K562 (cell line): ENCODE measurements at regions not wholly inside any gene's neighbourhood (a gene's known extent, or its start where the extent isn't known, plus 50 kb on each side); places are given as distances from the start of the nearest gene placed in this dataset.

Source experiments
- ATAC-seq: fragments of 200-7000 bp; cut with Tn5 transposase; 3 replicates; pipeline ENCODE4 v1.9.1; 2020; ENCODE audit warnings: moderate library complexity
- BruUV-seq: library from RNA; stranded (reverse); fragments of 400-500 nt; replicated peaks from 2 replicates; lab custom pipeline; 2021; lab: Mats Ljungman, UMichigan
- CTCF ChIA-PET: fragments of 300-600 bp; formaldehyde crosslinking; extraction: SDS; loops from one replicate; lab custom pipeline; 2021; ENCODE audit warnings: low intra/inter-chr PET ratio; lab: Yijun Ruan, JAX
- POLR2A ChIA-PET: fragments of 300-600, 350-650 bp; sonication (Branson Sonifier 250); formaldehyde crosslinking; extraction: SDS; loops from one replicate; lab custom pipeline; 2021; ENCODE audit warnings: antibody characterized with exemption, inconsistent platforms; lab: Yijun Ruan, JAX
- DNase-seq, 4 experiments: peaks; one replicate each; pipeline versions ENCODE4 v3.0.0 to v3.0.0-alpha.2; 2011 to 2018; ENCODE audit warnings: low spot score in 3 of 4, mixed read lengths in 3 of 4; ENCODE audit errors: extremely low read depth in 1 of 4
- FAIRE-seq: peaks from 2 replicates; lab custom pipeline; 2011; peaks lifted over from hg19 to GRCh38; lab: Jason Lieb, UNC
- H2AFZ ChIP-seq: 2 replicates; pipeline ENCODE4 v1.6.0; 2011; ENCODE audit warnings: low read depth, low read length, control low read depth, inconsistent platforms
- H3K27ac ChIP-seq: fragments of 200-600 bp; 3 replicates; pipeline ENCODE4 v1.8.0; 2011; ENCODE audit warnings: low read depth, mild to moderate bottlenecking, control low read depth, inconsistent platforms, low read length, moderate library complexity, mixed read lengths; ENCODE audit errors: extremely low read depth
- H3K27me3 ChIP-seq, 2 experiments: fragments of 300-600 bp in 1 of 2; 2 replicates in 1 of 2; 3 replicates in 1 of 2; pipeline versions ENCODE4 v1.6.0 to v1.8.0; 2011; ENCODE audit warnings: inconsistent platforms in 2 of 2, low read length in 2 of 2, mild to moderate bottlenecking in 1 of 2, mixed read lengths in 1 of 2, moderate library complexity in 1 of 2; ENCODE audit not compliant: control insufficient read depth in 2 of 2, insufficient read depth in 2 of 2
- H3K36me3 ChIP-seq: fragments of 300-600 bp; 3 replicates; pipeline ENCODE4 v1.8.0; 2011; ENCODE audit warnings: mild to moderate bottlenecking, low read length, inconsistent platforms; ENCODE audit not compliant: control insufficient read depth, insufficient read depth
- H3K4me1 ChIP-seq, 2 experiments: fragments of 200-600 bp in 1 of 2; replicated peaks in 1 of 2; 2 replicates in 1 of 2; 3 replicates in 1 of 2; pipeline versions ENCODE4 v1.5.1 to v1.8.0; 2011; ENCODE audit warnings: inconsistent platforms in 2 of 2, low read length in 2 of 2, mild to moderate bottlenecking in 1 of 2, mixed read lengths in 1 of 2, moderate library complexity in 1 of 2; ENCODE audit not compliant: control insufficient read depth in 2 of 2, insufficient read depth in 2 of 2
- H3K4me2 ChIP-seq: 2 replicates; pipeline ENCODE4 v1.6.1; 2011; ENCODE audit warnings: low read length, control low read depth, inconsistent platforms, mixed read lengths; ENCODE audit not compliant: insufficient read depth
- H3K4me3 ChIP-seq: fragments of 200-600 bp; sonication (generic), shearing (Covaris generic); 2 replicates; pipeline ENCODE4 v1.5.1; 2016; ENCODE audit warnings: control low read depth, inconsistent platforms
- H3K79me2 ChIP-seq: fragments of 200-600 bp; 3 replicates; pipeline ENCODE4 v1.8.0; 2011; ENCODE audit warnings: low read length, inconsistent platforms; ENCODE audit not compliant: control insufficient read depth, insufficient read depth
- H3K9ac ChIP-seq, 2 experiments: 2 replicates each; pipeline versions ENCODE4 v1.6.0 to v1.6.1; 2011; ENCODE audit warnings: low read depth in 2 of 2, low read length in 2 of 2, control low read depth in 1 of 2, inconsistent platforms in 1 of 2, mild to moderate bottlenecking in 1 of 2, mixed read lengths in 1 of 2; ENCODE audit not compliant: insufficient read depth in 1 of 2
- H3K9me1 ChIP-seq: one replicate; pipeline ENCODE4 v1.6.0; 2011; ENCODE audit warnings: inconsistent platforms, mild to moderate bottlenecking, low read length, moderate library complexity; ENCODE audit not compliant: control insufficient read depth, insufficient read depth
- H3K9me3 ChIP-seq: replicated peaks from 2 replicates; pipeline ENCODE4 v1.5.1; 2011; ENCODE audit warnings: low read depth, low read length, inconsistent platforms; ENCODE audit not compliant: control insufficient read depth, insufficient read depth
- H4K20me1 ChIP-seq: replicated peaks from 2 replicates; pipeline ENCODE4 v1.6.1; 2011; ENCODE audit warnings: low read length, inconsistent platforms, mixed read lengths; ENCODE audit not compliant: control insufficient read depth, insufficient read depth
- CBX5 ChIP-seq: IDR thresholded peaks from 2 replicates; pipeline ENCODE4 v1.6.1; 2014; ENCODE audit warnings: low read depth, borderline replicate concordance
- CC2D1A ChIP-seq: fragments of 450-650 bp; IDR thresholded peaks from 2 replicates; pipeline ENCODE4 v1.6.1; 2017; ENCODE audit warnings: mild to moderate bottlenecking
- KDM5B ChIP-seq: fragments of 200-600 bp; sonication (generic); IDR thresholded peaks from 2 replicates; pipeline ENCODE4 v1.6.1; 2012; ENCODE audit warnings: low read depth, mild to moderate bottlenecking, moderate library complexity, low read length, control low read depth, inconsistent platforms; ENCODE audit not compliant: insufficient replicate concordance
- NFATC3 ChIP-seq: fragments of 450-650 bp; IDR thresholded peaks from 2 replicates; pipeline ENCODE4 v1.6.1; 2017; ENCODE audit warnings: mild to moderate bottlenecking
- NR0B1 ChIP-seq: fragments of 450-650 bp; IDR thresholded peaks from one replicate; pipeline ENCODE4 v1.6.1; 2018; ENCODE audit warnings: mild to moderate bottlenecking, moderate library complexity; ENCODE audit not compliant: partially characterized antibody
- PATZ1 ChIP-seq: fragments of 250-450 bp; sonication (Bioruptor Pico); IDR thresholded peaks from 2 replicates; pipeline ENCODE4 v1.5.0; 2020; ENCODE audit warnings: mild to moderate bottlenecking, borderline replicate concordance
- POLR2AphosphoS5 ChIP-seq: IDR thresholded peaks from 2 replicates; pipeline ENCODE4 v1.6.1; 2011; ENCODE audit warnings: mild to moderate bottlenecking, low read depth, low read length, moderate library complexity; ENCODE audit not compliant: control insufficient read depth, insufficient read depth
- TBP ChIP-seq: optimal IDR thresholded peaks from 2 replicates; pipeline ENCODE3; 2011; ENCODE audit warnings: low read depth, low read length, improper control_type of control experiment
- TEAD2 ChIP-seq: fragments of 450-650 bp; IDR thresholded peaks from 2 replicates; pipeline ENCODE4 v1.6.1; 2016; ENCODE audit warnings: missing genetic modification characterization, control low read depth, missing compliant biosample characterization
- TRIM28 ChIP-seq: fragments of 450-650 bp; IDR thresholded peaks from 2 replicates; pipeline ENCODE4 v1.6.1; 2017
- WHSC1 ChIP-seq: IDR thresholded peaks from one replicate; pipeline ENCODE4 v1.6.1; 2012; ENCODE audit warnings: low read length, control low read depth, inconsistent platforms
- ZNF696 ChIP-seq: fragments of 250-450 bp; sonication (Bioruptor Pico); conservative IDR thresholded peaks from 2 replicates; pipeline ENCODE4 v1.4.0; 2020; ENCODE audit warnings: mild to moderate bottlenecking, moderate library complexity
- WGBS: fragments of 100-300 bp; shearing (Covaris generic); methylation state at CpG from one replicate; pipeline ENCODE4 v1.1.6; 2016; ENCODE audit warnings: low coverage, mixed read lengths; ENCODE audit not compliant: insufficient coverage; ENCODE audit errors: missing lambda C conversion rate; 5-methylcytosine and 5-hydroxymethylcytosine counted together
- in situ Hi-C: fragments of 300-500 bp; cut with MboI; formaldehyde crosslinking; loops from 4 replicates; pipeline ENCODE4 v1.15.0; 2018; ENCODE audit warnings: inconsistent platforms, mixed read lengths
- intact Hi-C: fragments of 100-400 bp; cut with micrococcal nuclease; formaldehyde crosslinking; loops from 2 replicates; pipeline ENCODE4 v1.14.2; 2022
- TF ChIP-seq, protein P1 (sequence below), 2 experiments: IDR thresholded peaks; 2 replicates each; pipeline ENCODE4 v1.6.1; 2011; ENCODE audit warnings: borderline replicate concordance in 1 of 2, control low read depth in 1 of 2, low read depth in 1 of 2, low read length in 1 of 2, mild to moderate bottlenecking in 1 of 2, mixed read lengths in 1 of 2, moderate library complexity in 1 of 2; ENCODE audit not compliant: insufficient read depth in 1 of 2, insufficient read length in 1 of 2, poor library complexity in 1 of 2, severe bottlenecking in 1 of 2; ENCODE audit errors: extremely low read depth in 1 of 2

- BruUV-seq, result no TSS peak
- in situ Hi-C loops, result no loop called here
- DNase-seq, result no peak
- H3K4me3 ChIP-seq, result no peak overlapping the region
- no peaks in the 10 kb centered on the region for H3K79me2 ChIP-seq
- no peak overlapping the region for H2AFZ ChIP-seq
- no peaks in the 10 kb centered on the region for H3K4me1 ChIP-seq
- no peak overlapping the region for H3K9ac ChIP-seq
- ChIA-PET CTCF (no interaction called here), POLR2A (no interaction called here)
- no peak overlapping the region for H3K4me2 ChIP-seq
- TF ChIP-seq TEAD2 (no peak), ZNF696 (CRISPR knock-in tag) (no peak), NR0B1 (no peak), PATZ1 (CRISPR knock-in tag) (no peak), NFATC3 (no peak), TRIM28 (no peak), POLR2AphosphoS5 (no peak), CBX5 (no peak), TBP (no peak), WHSC1 (no peak), CC2D1A (no peak), KDM5B (no peak)
- TF ChIP-seq, protein P1, sequence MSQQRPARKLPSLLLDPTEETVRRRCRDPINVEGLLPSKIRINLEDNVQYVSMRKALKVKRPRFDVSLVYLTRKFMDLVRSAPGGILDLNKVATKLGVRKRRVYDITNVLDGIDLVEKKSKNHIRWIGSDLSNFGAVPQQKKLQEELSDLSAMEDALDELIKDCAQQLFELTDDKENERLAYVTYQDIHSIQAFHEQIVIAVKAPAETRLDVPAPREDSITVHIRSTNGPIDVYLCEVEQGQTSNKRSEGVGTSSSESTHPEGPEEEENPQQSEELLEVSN (IDR thresholded peaks at IDR 0.05; ENCODE audit: borderline replicate concordance in 1 of 2, extremely low read depth in 1 of 2, insufficient read depth in 1 of 2, insufficient read length in 1 of 2, low read depth in 1 of 2, low read length in 1 of 2, poor library complexity in 1 of 2, severe bottlenecking in 1 of 2), result no peak
- H3K27ac ChIP-seq, result no peak overlapping the region
- H4K20me1 ChIP-seq, result no peaks in the 10 kb centered on the region
- intact Hi-C loops, result no loop called here
- H3K9me1 ChIP-seq, result no peaks in the 10 kb centered on the region
- H3K9me3 ChIP-seq, result no peaks in the 10 kb centered on the region
- no peaks in the 10 kb centered on the region for H3K27me3 ChIP-seq
- ATAC-seq, result no peak
- WGBS, result no CpG with 5 or more reads among the region's 2 CpGs
- FAIRE-seq, result no peak
- no peaks in the 10 kb centered on the region for H3K36me3 ChIP-seq
Measured at GRCh38 chr9:25918761-25919160, 240.5 kb upstream of the TUSC1 start.
